Hindlimb muscle (tissue), 1 donor: ENCODE measurements at regions not wholly inside any gene's neighbourhood (a gene's known extent, or its start where the extent isn't known, plus 50 kb on each side); places are given as distances from the start of the nearest gene placed in this dataset.
"Not testable (repeated sequence)": the region's sequence is repeated elsewhere in the genome, so short reads cannot be mapped to it uniquely, and the experiment has no call there.

Experiments
- DNase-seq: peaks from one replicate; pipeline ENCODE4 v3.0.0-alpha.2; 2013

GRCh38 chr22:49676230-49676629 is 151.4 kb downstream of the BRD1 start:
- no peak for DNase-seq

DNA sequence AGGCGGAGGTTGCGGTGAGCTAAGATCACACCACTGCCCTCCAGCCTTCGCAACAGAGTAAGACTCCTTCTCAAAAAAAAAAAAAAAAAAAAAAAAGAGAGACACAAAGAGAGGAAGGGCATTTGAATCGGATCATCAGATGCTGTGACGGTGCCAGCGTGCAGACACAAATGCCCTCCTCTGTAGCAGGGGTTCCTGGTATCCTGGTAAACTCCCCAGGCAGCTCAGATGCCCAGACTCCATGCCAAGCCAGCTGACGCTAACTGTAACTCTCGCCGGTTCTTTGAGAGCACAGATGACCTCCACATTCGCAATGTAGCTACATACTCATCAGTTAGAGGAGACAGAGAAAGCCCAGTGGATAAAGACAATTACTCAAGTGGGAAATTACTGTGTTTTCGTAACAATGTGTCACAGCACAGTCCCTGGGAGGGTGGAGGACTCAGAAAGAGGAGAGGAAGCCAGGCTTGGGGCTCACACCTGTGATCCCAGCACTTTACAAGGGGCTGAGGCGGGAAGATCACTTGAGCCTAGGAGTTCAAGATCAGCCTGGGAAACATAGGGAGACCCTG is 153.1 kb downstream of the BRD1 start:
- no peak for DNase-seq

DNA sequence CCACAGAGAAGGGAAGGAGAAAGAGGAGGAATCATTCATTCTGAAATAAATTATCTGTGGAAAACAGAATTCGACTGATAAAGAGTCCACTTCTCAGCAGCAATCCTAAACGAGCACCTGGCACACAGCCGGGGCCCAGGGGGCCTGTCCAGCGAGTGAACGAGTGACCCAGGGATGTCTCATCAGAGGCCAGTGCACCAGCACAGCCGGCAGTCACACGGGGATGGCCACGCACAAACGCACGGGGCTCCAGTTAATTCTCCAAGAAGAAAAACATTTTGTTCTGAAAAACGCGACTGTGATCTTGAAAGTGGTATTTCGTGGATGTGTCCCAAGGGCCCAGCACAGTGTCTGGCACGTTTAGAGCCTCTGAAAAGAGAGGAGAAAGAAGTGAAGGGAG is 154.6 kb downstream of the BRD1 start:
- no peak for DNase-seq

GRCh38 chr22:49672014-49672516 is 155.6 kb downstream of the BRD1 start:
- DNase-seq, result no peak

GRCh38 chr22:49671331-49672013 is 156.2 kb downstream of the BRD1 start:
- DNase-seq, result no peak

GRCh38 chr22:49670456-49671330 is 157.0 kb downstream of the BRD1 start:
- DNase-seq, result no peak

- DNase-seq, result not testable (repeated sequence)
Measured at GRCh38 chr22:49669969-49670455, 157.7 kb downstream of the BRD1 start.

GRCh38 chr22:49669427-49669968 is 158.2 kb downstream of the BRD1 start:
- not testable (repeated sequence) for DNase-seq

DNA sequence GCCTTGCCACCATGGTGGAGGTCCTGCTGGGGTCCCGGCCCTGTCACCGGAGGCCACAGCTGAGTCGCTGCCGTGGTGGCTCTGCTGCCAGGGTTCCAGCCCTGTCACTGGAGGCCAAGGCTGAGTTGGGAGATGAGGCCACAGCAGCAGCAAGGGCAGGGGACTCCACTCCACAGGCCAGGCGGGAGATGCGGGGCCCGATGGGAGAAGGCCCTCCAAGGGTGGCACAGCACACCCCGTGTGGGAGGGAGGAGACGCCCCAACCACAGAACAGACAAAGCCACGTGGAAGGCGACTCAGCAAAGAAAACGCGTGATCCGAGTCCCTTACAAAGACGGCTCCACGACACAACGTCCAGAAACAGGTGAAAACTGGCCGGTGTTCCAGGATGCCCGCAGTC is 159.3 kb downstream of the BRD1 start:
- DNase-seq, result no peak

GRCh38 chr22:49667236-49667635 is 160.4 kb downstream of the BRD1 start:
- no peak for DNase-seq

DNA sequence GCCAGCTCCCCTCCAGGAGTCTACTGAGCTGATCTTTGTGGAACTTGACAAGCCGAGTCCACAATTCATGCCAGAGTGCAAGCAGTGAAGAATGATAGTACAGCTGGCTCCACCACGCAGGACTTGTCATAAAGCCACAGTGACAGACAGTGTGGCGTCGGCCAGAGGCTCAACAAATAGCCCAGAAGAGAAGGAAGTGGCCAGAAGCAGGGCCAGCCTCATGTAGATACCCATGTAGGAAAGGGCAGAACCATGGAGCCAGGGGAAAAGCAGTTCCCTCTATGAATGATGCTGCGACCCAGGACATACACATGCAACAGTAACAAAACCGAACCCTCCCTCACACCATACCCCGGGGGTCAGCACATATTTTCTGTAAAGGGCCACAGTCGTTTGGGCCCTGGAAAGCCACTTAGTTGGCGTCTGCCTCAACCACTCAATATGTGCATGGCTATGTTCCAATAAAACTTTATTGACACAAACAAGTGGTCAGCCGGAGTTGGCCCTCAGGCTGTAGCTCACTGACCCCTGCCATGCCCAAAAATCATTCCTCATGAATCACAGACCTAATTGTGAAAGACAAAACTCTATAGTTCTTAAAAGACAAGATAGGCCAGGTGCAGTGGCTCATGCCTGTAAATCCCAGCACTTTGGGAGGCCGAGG is 161.4 kb downstream of the BRD1 start:
- no peak for DNase-seq

- no peak for DNase-seq
Measured at GRCh38 chr22:49664891-49665290, 162.8 kb downstream of the BRD1 start.

- no peak for DNase-seq
Measured at GRCh38 chr22:49664371-49664881, 163.2 kb downstream of the BRD1 start.

DNA sequence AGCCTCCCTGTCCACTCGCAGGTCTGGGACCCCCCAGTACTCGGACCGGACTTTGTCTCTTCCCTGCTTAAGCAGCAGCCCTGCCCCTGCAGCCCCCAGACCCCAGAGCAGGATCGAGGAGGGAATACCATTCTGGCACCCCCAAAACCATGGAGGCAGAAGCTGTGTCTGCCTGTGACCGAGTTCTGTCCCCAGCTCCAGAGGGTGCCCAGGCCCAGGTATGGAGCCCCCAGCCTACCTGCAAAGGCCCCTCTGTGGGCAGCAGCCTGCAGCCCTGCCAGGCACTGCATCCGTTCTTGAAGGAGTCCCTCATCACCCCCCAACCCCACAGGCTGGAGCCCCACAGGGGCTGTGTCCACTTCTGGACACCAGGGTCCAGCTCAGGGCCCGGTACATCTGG is 163.8 kb downstream of the BRD1 start:
- no peak for DNase-seq

GRCh38 chr22:49663311-49663711 is 164.4 kb downstream of the BRD1 start:
- DNase-seq, result no peak

- DNase-seq, result no peak
Measured at GRCh38 chr22:49662681-49663080, 165.0 kb downstream of the BRD1 start.

GRCh38 chr22:49660794-49661781 is 166.6 kb downstream of the BRD1 start:
- no peak for DNase-seq

GRCh38 chr22:49660321-49660720 is 167.4 kb downstream of the BRD1 start:
- no peak for DNase-seq

- DNase-seq, result no peak
Measured at GRCh38 chr22:49659924-49660315, 167.8 kb downstream of the BRD1 start.

DNA sequence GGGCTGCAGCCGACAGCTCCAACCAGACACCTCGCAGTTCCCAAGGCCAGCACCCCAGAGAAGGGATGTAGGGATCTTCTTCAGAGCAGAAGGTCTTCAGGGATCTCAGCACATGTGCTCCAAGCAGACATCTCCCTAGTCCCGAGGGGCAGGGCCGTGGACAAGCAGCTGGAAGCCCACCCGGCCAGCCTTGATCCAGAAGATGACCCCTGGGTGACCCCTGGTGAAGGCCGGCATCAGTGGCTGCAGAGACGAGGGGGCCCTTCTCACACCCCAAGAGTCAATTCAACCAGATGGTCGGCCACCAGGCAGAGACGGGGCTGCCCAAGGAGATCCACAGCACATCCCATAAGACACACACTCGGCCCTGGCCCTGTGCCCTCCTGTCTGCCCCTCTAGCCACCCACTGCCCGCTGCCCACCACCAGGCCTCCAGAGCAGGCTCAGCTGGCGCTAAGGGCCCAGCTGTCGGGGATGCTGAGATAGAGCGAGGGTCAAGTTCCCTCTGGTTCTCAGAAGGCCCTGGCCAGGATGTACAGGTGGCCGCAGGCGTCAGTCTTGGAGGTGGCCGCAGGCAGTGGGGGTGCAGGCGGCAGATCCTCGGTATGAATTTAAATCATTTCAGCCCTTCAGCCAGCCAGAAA is 168.3 kb downstream of the BRD1 start:
- no peak for DNase-seq
